HG03460 (cell line): ENCODE measurements at regions not wholly inside any gene's neighbourhood (a gene's known extent, or its start where the extent isn't known, plus 50 kb on each side); places are given as distances from the start of the nearest gene placed in this dataset.
A peak's percentile ranks its signal among the peaks of the same experiment; 100 is the strongest.
"Not testable (repeated sequence)": the region's sequence is repeated elsewhere in the genome, so short reads cannot be mapped to it uniquely, and the experiment has no call there.

ENCODE experiments used
- ATAC-seq: cut with Tn5 transposase; IDR thresholded peaks from one replicate; pipeline ENCODE4 v1.9.1; 2021; ENCODE audit not compliant: unreplicated experiment

DNA sequence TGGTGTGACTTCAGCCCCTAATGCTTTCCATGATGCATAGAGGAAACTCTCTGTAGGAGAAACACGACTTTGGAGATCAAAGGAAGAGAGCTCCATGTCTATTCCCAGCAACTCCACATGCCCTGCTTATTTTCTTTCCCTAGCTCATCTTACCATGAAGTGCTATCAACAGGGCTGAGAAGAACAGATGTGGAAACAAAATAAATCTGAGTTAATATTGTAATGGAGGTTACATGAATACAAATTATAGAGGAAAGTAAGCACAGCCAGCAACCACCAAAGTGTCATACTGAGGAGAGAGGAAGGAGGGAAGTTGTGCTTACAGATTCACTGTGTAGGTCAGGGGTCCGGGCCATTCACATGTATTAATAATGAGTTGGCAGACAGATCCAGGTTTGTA is 157.5 kb downstream of the RFPL4B start:
- no peak for ATAC-seq

DNA sequence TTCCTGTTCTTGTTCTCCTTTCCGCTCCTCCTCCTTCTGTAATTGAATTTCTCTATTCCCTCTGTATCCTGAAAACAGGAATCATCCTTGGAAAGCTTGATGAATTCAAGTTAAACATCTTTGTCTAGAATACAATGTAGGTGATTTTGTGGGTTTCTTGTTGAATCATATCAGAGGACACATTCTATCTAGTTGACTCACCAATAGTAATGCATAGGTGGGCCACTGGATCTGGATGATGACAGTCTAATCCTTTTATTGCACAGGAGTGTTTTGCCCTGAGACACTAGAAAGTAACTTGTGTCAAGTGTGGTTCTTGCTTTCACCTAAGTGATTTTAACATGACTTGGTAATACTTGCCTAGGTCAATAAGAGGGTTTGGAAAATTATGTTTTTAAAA is 164.3 kb downstream of the RFPL4B start:
- no peak for ATAC-seq

DNA sequence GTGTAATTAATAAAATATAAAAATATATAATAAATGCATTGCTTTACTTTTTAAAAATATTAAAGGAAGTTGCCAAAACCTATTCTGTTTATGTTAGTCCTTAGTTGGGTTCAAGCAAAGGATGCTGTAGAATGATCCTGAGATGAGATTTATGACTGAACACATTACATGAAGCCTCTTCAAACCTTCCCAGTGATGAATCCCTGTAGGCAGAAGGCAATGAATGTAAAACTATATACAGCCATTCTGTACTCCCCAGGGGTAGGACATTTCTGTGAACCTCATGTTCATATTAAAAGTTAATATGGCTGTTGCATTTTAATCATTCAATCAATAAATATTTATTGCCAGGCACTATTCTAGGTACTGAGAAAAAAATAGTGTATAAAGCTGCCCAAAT is 166.0 kb downstream of the RFPL4B start:
- no peak for ATAC-seq

DNA sequence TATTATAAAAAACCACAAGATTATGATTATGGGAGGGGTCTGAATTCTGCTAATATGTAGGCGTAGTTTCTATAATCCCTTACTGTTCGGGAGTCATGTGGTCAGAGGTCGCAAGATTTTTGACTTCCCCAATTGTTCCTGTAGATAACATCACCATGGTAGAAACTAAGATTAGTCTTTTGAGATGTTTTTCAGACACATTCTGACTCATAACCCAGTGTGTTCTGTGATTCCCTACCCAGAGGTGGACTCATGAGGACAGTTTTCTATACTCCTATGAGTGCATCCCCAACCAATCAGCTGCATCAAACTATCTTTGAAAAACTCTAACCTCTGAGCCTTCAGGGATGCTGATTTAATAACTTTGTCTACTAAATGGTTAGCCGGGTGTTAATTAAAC is 175.5 kb downstream of the RFPL4B start:
- peak; percentile 64 for ATAC-seq

DNA sequence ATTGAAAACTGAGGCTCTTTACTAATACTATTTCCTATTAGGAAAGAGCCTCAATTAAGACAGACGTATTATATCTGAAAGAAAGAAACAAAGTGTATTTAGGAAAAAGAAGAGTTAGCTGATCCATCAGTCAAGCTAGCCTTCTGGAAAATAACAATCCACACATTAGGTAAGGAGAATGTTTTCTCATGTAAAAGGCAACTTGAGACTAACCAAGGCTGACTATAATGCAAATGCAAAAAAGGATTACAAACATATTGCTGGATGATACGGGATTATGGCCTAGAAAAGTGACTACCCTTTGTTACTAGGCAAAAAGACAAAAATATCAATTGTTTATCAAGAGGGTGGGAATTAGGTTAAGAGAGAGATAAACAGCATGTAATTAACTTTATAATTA is 176.9 kb downstream of the RFPL4B start:
- ATAC-seq = no peak

DNA sequence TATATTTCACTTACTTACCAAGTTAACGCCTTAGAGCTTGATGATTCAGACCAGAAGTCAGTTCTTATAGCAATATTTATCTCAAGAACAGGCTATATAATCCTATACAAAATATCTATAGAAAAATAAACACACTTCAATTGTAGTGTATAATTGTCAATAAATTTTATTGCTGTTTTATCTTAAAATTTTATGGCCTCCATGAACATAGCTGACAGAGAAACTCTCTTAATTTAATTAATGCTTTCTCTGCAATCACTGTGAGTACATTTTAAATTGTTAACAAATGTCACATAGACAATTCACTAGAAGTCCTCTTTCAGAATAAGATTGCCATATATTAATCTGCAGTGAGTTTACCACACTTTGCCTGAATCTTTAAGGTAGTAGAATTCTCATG is 178.6 kb downstream of the RFPL4B start:
- ATAC-seq = no peak

DNA sequence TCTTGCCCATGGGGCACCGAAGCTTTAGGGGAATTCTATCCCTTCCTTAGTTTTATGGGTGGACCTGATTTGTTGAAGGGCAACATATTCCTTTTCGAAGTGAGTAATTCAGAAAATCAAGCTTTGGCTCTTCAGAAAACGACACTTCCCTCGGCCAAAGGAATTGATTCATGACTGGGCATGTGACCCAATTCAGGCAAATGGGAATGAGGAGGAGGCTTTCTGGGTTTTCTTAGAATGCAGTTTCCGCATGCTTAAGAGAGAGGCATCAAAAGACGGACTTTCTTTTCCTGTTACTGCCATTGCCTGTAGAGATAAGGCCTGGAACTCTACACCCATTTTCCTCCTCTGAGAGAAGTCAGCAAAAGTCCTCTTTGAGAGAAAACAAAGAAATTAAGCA is 179.5 kb downstream of the RFPL4B start:
- ATAC-seq = no peak

DNA sequence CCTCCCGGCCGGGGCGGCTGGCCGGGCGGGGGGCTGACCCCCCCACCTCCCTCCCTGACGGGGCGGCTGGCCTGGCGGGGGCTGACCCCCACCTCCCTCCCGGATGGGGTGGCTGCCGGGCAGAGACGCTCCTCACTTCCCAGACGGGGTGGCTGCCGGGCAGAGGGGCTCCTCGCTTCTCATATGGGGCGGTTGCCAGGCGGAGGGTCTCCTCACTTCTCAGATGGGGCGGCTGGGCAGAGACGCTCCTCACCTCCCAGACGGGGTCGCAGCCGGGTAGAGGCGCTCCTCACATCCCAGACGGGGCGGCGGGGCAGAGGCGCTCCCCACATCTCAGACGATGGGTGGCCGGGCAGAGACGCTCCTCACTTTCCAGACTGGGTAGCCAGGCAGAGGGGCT is 181.2 kb downstream of the RFPL4B start:
- not testable (repeated sequence) for ATAC-seq

DNA sequence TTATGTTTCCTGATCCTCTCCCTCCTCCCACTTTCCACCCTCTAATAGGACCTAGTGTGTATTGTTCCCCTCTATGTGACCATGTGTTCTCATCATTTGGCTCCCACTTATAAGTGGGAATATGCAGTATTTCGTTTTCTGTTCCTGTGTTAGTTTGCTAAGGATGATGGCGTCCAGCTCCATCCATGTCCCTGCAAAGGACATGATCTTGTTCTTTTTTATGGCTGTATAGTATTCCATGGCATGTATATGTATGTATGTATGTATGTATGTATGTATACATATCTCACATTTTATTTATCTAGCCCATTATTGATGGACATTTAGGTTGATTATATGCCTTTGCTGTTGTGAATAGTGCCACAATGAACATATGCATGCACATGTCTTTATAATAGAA is 188.7 kb downstream of the RFPL4B start:
- no peak for ATAC-seq

DNA sequence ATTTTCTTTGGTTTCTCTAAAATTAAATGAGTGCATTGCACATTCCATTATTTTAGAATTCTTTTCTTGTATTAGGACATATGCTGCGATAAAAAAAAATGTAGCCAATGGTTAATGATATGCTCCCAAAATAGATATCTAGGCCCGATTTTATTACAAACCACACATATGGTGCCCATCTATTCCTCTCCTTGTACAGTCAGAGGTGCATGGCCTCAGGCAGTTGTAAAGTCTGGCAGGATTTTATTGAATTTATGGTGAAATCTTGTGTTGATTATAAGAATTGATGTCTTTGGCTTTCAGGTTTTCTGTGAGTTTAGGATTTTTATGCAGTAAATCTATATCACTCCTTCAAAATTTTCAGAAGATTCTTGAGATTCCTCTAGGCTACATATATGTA is 192.2 kb downstream of the RFPL4B start:
- no peak for ATAC-seq

DNA sequence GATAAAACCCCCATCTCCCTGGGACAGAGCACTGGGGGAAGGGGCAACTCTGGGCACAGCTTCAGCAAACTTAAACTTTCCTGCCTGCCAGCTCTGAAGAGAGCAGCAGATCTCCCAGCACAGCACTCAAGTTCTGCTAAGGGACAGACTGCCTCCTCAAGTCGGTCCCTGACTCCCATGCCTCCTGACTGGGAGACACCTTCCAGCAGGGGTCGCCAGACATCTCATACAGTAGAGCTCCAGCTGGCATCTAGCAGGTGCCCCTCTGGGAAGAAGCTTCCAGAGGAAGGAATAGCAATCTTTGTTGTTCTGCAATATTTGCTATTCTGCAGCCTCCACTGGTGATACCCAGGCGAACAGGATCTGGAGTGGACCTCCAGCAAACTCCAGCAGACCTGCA is 194.7 kb downstream of the RFPL4B start:
- ATAC-seq = not testable (repeated sequence)

DNA sequence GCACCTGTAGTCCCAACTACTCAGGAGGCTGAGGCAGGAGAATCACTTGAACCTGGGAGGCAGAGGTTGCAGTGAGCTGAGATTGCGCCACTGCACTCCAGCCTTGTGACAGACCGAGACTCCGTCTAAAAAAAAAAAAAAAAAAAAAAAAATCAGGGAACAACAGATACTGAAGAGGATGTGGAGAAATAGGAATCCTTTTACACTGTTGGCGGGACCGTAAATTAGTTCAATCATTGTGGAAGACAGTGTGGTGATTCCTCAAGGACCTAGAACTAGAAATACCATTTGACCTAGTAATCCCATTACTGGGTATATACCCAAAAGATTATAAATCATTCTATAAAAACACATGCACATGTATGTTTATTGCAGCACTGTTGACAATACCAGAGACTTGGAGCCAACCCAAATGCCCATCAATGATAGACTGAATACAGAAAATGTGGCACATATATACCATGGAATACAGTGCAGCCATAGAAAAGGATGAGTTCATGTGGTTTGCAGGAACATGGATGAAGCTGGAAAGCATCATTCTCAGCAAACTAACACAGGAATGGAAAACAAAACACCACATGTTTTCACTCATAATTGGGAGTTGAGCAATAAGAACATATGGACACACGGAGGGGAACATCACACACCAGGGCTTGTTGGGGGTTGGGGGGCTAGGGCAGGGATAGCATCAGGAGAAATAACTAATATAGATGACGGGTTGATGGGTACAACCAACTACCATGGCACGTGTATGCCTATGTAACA is 200.4 kb downstream of the RFPL4B start:
- not testable (repeated sequence) for ATAC-seq

DNA sequence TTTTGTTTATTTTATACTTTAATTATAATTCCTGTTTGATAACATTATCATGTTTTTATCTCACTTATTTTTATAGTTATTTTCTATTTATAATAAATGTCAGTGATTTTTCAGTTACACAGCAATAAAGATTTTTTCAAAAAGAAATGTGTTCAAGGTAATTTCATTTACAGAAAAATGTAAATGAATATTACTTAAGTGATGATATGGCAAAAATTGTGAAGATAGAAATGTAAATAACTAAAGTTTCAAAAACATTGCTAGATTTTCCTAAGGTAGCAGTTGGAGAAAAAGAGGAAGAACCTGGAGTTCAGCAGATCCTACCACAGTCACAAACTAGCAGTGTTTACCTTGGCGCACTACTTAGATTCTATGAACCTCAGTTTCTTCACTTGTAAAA is 202.6 kb downstream of the RFPL4B start:
- no peak for ATAC-seq

DNA sequence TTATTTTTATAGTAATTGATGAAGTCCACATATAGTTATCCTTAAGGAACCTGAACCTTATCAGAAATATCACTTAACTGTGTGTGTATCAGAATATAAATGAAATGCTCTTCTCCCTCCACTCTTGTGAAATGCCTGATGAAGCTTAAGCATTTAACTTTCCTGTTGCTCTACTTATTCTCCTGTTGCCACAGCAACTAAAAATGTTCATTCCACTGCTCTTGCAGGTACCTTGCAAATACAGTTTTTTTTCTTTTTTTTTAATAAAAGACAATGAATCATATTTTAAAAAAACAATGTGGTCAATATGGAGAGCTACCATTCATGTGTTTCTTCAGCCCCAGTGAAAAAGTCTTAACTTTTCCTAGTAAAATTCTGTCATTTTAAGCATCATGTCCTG is 210.3 kb downstream of the RFPL4B start:
- no peak for ATAC-seq

DNA sequence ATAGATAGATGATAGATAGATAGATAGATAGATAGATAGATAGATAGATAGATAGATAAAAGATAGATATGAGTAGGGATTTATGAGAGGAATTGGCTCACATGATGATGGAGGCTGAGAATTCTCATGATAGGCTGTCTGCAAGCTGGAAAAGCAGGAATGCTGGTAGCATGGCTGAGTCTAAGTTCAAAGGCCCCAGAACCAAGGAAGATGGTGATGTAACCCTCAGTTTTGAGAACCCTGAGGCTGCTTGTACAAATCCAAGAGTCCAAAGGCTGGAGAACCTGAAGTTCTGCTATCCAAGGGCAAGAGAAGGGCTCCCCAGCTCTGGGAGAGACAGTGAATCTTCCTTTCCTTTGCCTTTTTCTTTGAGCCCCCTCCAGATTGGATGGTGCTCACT is 210.8 kb downstream of the RFPL4B start:
- no peak for ATAC-seq

DNA sequence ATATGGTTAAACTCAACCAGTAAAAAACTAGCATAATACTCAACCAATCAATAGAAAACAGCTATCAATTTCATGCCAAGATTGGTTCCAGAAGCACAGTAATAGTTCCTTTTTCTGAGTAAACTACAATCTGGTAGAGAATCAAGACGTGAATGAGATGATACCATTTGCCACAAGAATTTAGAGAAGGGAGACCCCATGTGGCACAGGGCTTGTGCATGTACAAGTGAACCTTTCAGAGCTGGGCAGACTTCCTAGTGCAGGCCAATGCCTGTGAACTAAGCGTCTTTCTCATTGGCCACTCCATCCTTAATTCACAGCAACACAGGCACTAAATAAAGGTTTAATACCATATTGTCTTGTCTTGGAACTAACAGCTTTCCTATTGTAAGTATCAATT is 213.5 kb downstream of the RFPL4B start:
- no peak for ATAC-seq

DNA sequence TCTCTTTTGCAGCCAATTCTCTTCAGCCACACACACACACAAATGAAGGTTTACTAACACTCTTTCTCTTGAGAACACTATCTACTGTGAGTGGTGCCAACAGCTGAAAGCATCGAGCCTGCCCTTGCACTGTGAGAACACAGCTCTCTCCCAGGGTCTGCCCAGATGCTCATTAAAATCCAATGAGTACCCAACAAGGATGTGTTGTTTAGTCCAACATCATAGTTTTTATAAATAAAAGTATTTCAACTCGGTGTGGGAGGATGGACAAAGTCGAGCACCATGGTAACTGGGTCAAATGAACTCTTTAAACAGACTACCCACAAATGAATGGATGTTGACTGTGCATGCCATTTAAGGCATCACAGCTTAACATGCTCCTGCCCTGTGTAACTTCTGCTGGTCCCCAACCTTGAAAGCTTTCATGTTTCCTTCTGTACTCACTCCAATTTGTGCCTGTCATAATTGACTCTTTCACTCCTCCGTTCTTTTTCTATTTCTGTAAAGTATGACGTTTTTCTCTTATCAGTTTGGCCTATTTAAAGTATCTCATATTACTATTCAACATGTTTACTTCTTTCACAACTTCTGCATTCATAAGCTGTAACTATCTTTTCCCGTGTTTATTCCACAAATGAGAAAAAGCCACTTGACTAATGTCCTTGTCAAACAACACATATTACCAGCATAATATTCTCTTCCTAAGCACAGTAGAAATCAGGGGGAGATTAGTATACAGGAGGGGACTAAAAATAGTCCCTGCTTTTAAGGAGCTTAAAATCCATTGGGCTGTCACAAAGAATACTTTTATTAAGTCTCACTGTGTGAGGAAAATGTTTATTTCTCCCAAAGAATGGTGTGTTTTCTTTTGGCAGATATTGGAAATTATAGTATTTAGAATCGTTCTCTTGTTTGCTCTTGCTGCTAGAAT is 215.4 kb downstream of the RFPL4B start:
- no peak for ATAC-seq

DNA sequence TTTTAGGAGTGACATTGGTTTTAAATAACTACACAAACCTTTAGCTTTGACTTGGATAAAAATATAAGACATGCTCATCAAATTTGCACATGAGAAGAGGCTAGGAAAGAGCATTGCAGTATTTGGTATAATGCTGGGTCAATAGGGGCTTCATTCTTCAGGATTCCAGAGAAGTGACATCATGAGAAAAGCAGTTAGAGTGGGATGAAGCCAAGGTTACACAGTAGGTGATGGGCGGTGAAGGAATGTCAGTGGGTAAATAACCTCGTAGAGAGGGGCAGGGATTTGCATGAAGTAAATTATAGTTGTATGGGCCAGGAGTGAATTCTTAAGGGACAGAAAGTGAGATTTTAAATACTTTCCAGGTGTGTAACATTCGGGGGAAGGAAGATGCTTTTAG is 216.2 kb downstream of the RFPL4B start:
- ATAC-seq = no peak

DNA sequence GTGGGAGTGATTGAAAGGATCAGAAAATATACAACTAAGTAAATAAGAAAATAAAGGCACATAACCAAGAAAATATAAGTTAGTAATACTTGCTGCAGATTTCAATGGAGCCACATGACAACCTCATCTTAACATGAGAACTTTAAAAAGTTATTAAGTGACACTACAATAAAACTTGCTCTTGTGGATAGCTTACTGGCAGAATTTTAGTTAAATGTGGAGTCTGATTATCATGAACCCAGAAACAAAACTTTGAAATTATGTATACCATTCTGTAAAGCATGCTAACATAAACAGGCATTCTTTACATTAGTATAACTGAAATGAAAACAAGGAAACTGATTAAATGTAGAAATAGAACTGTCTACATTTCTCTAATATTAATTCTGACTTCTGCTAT is 220.9 kb downstream of the RFPL4B start:
- no peak for ATAC-seq

DNA sequence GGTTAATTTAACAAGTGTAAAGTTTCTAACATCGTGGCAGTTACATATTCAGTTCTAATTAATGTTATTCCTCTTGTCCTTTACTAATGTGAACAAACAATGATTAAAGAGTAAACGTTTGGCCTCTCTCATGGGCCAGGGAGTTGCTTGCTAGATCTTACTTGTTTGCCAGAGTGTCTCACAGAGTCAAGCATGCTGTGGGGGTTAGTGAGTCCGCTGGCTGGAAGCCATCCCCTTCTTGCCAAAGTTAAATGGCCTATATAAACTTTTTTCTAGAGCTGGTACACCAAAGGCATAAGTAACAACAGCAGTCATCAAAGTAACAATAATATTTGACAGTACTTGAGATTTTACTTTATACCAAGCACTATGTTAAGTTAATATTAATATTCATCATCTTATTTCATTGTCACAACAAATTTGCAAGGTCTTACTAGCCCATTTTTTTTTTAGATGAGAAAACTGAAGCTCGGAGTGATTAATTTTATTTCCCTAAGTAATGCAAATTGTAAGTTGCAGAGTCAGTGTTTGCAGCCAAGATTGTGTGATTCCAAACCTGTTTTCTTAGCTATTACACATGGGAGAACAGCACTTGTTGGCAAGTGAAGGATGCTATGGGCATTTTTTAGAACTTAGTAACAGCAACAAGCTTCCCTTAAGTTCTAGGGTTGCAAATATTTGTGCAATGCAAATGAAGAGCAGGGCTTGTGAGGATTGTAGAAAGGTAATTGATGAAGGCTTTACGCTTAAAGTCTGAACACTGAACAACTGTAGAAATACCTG is 224.5 kb downstream of the RFPL4B start:
- ATAC-seq = no peak

DNA sequence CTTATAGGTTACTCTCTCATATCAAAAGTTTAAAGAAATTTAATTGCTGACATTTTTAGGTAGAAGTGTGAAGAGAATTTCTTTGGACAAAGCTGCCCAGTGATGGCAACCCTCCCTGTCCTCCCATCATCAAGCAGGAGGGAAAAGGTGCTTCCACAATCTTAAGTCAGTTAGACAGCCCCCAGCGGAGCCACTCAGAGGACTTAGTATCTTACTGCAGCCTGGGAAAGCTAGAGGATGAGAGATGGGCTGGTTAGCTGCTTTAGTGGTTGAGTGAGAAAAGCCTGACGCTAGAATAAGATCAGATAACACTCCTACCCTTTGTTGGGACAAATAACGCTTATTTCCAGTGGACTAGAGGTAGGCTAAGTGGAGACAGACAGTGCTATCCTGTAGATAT is 227.1 kb downstream of the RFPL4B start:
- no peak for ATAC-seq
